H9 (cell line): ENCODE measurements at regions not wholly inside any gene's neighbourhood (a gene's known extent, or its start where the extent isn't known, plus 50 kb on each side); places are given as distances from the start of the nearest gene placed in this dataset.

Experiments used
- DNase-seq: peaks from one replicate; pipeline ENCODE4 v3.0.0-alpha.2; 2017
- H2AFZ ChIP-seq: one replicate; pipeline ENCODE4 v1.6.1; 2013; ENCODE audit warnings: mild to moderate bottlenecking, low read length, control low read depth, moderate library complexity
- H2AK5ac ChIP-seq: 2 replicates; pipeline ENCODE4 v1.6.1; 2013; ENCODE audit warnings: low read length, control low read depth, mixed read lengths; ENCODE audit not compliant: insufficient read length
- H2BK120ac ChIP-seq: one replicate; pipeline ENCODE4 v1.6.1; 2013; ENCODE audit warnings: low read depth, mild to moderate bottlenecking, low read length, control low read depth, inconsistent platforms; ENCODE audit not compliant: poor library complexity, severe bottlenecking
- H2BK12ac ChIP-seq: 2 replicates; pipeline ENCODE4 v1.6.1; 2013; ENCODE audit warnings: low read length, control low read depth, mixed read lengths, low read depth; ENCODE audit not compliant: insufficient read length
- H2BK15ac ChIP-seq: 2 replicates; pipeline ENCODE4 v1.6.1; 2013; ENCODE audit warnings: low read depth, low read length, control low read depth
- H2BK20ac ChIP-seq: one replicate; pipeline ENCODE4 v1.6.1; 2013; ENCODE audit warnings: low read depth, mild to moderate bottlenecking, low read length, control low read depth, inconsistent platforms; ENCODE audit not compliant: poor library complexity, severe bottlenecking
- H2BK5ac ChIP-seq: 2 replicates; pipeline ENCODE4 v1.6.1; 2013; ENCODE audit warnings: low read length, control low read depth, mixed read lengths; ENCODE audit not compliant: insufficient read length
- H3K14ac ChIP-seq: 2 replicates; pipeline ENCODE4 v1.6.1; 2013; ENCODE audit warnings: low read length, control low read depth; ENCODE audit not compliant: insufficient read depth
- H3K18ac ChIP-seq: 2 replicates; pipeline ENCODE4 v1.6.1; 2013; ENCODE audit warnings: low read depth, mild to moderate bottlenecking, mixed read lengths, low read length, control low read depth; ENCODE audit not compliant: insufficient read length
- H3K23ac ChIP-seq: 2 replicates; pipeline ENCODE4 v1.6.1; 2013; ENCODE audit warnings: low read length, control low read depth, mixed read lengths, low read depth; ENCODE audit not compliant: insufficient read length
- H3K23me2 ChIP-seq: 2 replicates; pipeline ENCODE4 v1.6.1; 2013; ENCODE audit warnings: low read depth, mild to moderate bottlenecking, mixed read lengths, low read length, control low read depth; ENCODE audit not compliant: insufficient read length, poor library complexity, severe bottlenecking
- H3K27ac ChIP-seq: 2 replicates; pipeline ENCODE4 v1.5.1; 2013; ENCODE audit warnings: low read length, control low read depth, mixed read lengths, low read depth; ENCODE audit not compliant: insufficient read length
- H3K27me3 ChIP-seq: 2 replicates; pipeline ENCODE4 v1.6.1; 2013; ENCODE audit warnings: low read length, control low read depth, inconsistent platforms; ENCODE audit not compliant: insufficient read depth
- H3K4ac ChIP-seq: 2 replicates; pipeline ENCODE4 v1.6.1; 2013; ENCODE audit warnings: low read depth, mild to moderate bottlenecking, control low read depth, inconsistent platforms, low read length, moderate library complexity
- H3K4me1 ChIP-seq: 2 replicates; pipeline ENCODE4 v1.6.1; 2013; ENCODE audit warnings: low read length, control low read depth, inconsistent platforms; ENCODE audit not compliant: insufficient read depth
- H3K4me2 ChIP-seq: 2 replicates; pipeline ENCODE4 v1.6.1; 2013; ENCODE audit warnings: low read length, control low read depth, mixed read lengths; ENCODE audit not compliant: insufficient read length, insufficient read depth
- H3K56ac ChIP-seq: 2 replicates; pipeline ENCODE4 v1.6.1; 2013; ENCODE audit warnings: low read depth, mild to moderate bottlenecking, mixed read lengths, low read length, control low read depth; ENCODE audit not compliant: insufficient read length
- H3K79me1 ChIP-seq: 2 replicates; pipeline ENCODE4 v1.6.1; 2013; ENCODE audit warnings: low read depth, mild to moderate bottlenecking, moderate library complexity, low read length, control low read depth, inconsistent platforms; ENCODE audit not compliant: insufficient read depth, poor library complexity, severe bottlenecking
- H3K79me2 ChIP-seq: 2 replicates; pipeline ENCODE4 v1.6.1; 2013; ENCODE audit warnings: low read length, control low read depth, inconsistent platforms; ENCODE audit not compliant: insufficient read depth
- H3K9ac ChIP-seq: 2 replicates; pipeline ENCODE4 v1.6.1; 2013; ENCODE audit warnings: low read length, control low read depth, mixed read lengths; ENCODE audit not compliant: insufficient read length; ENCODE audit errors: extremely low read depth
- H3K9me3 ChIP-seq: one replicate; pipeline ENCODE4 v1.6.1; 2013; ENCODE audit warnings: low read depth, low read length, inconsistent platforms; ENCODE audit not compliant: control insufficient read depth
- H3T11ph ChIP-seq: one replicate; pipeline ENCODE4 v1.6.1; 2013; ENCODE audit warnings: mild to moderate bottlenecking, low read length, control low read depth, inconsistent platforms
- H4K20me1 ChIP-seq: one replicate; pipeline ENCODE4 v1.6.1; 2013; ENCODE audit not compliant: control insufficient read depth, insufficient read length, insufficient read depth
- H4K5ac ChIP-seq: 2 replicates; pipeline ENCODE4 v1.6.1; 2013; ENCODE audit warnings: low read depth, mild to moderate bottlenecking, mixed read lengths, low read length, control low read depth; ENCODE audit not compliant: insufficient read length
- H4K8ac ChIP-seq: replicated peaks from 2 replicates; pipeline ENCODE4 v1.6.1; 2013; ENCODE audit warnings: low read length, control low read depth, mixed read lengths, low read depth; ENCODE audit not compliant: insufficient read length
- H4K91ac ChIP-seq: 2 replicates; pipeline ENCODE4 v1.6.1; 2013; ENCODE audit warnings: low read depth, mild to moderate bottlenecking, moderate library complexity, mixed read lengths, low read length, control low read depth; ENCODE audit not compliant: insufficient read length
- H3K27ac Mint-ChIP-seq, 3 experiments: 2 replicates in 2 of 3; 3 replicates in 1 of 3; pipeline ENCODE4 v1.8.0; 2020 to 2021; ENCODE audit warnings: mixed read lengths in 3 of 3, mild to moderate bottlenecking in 1 of 3, moderate library complexity in 1 of 3
- H3K27me3 Mint-ChIP-seq: 2 replicates; pipeline ENCODE4 v1.8.0; 2021; ENCODE audit warnings: low read depth, mild to moderate bottlenecking, moderate library complexity, mixed read lengths
- H3K36me3 Mint-ChIP-seq, 3 experiments: 2 replicates in 2 of 3; 3 replicates in 1 of 3; pipeline ENCODE4 v1.8.0; 2020 to 2021; ENCODE audit warnings: low read depth in 3 of 3, mixed read lengths in 3 of 3; ENCODE audit not compliant: insufficient read depth in 1 of 3
- H3K4me1 Mint-ChIP-seq, 2 experiments: 2 replicates each; pipeline ENCODE4 v1.8.0; 2020; ENCODE audit warnings: mixed read lengths in 2 of 2
- H3K4me3 Mint-ChIP-seq, 2 experiments: 2 replicates in 1 of 2; 3 replicates in 1 of 2; pipeline ENCODE4 v1.8.0; 2020 to 2021; ENCODE audit warnings: mild to moderate bottlenecking in 2 of 2, mixed read lengths in 2 of 2, moderate library complexity in 1 of 2
- H3K9me3 Mint-ChIP-seq, 2 experiments: 2 replicates in 1 of 2; 3 replicates in 1 of 2; pipeline ENCODE4 v1.8.0; 2020; ENCODE audit warnings: mild to moderate bottlenecking in 2 of 2, mixed read lengths in 2 of 2, moderate library complexity in 1 of 2
- CTCF ChIP-seq: fragments of 200-600 bp; sonication (generic); conservative IDR thresholded peaks from 3 replicates; pipeline ENCODE4 v1.8.0; 2021; ENCODE audit warnings: antibody characterized with exemption, mild to moderate bottlenecking
- WGBS: extraction: QIAGEN DNeasy Blood & Tissue Kit; methylation state at CpG from one replicate; pipeline ENCODE4 v1.1.7; 2013; ENCODE audit warnings: missing lambda C conversion rate, low lambda C conversion rate, mixed read lengths; ENCODE audit not compliant: insufficient read length; ENCODE audit errors: extremely low coverage; 5-methylcytosine and 5-hydroxymethylcytosine counted together

GRCh38 chr11:103832762-103833161 lies 203.7 kb upstream of the DDI1 start:
- Histone ChIP-seq H3K4ac (no peak overlapping the region), H3K9ac (no peak overlapping the region), H4K5ac (no peak overlapping the region), H3K4me2 (no peak overlapping the region), H3K9me3 (no peaks in the 10 kb centered on the region), H3K23me2 (no peaks in the 10 kb centered on the region), H3K23ac (no peak overlapping the region), H4K8ac (no peak overlapping the region), H2AK5ac (no peak overlapping the region), H3K79me2 (no peaks in the 10 kb centered on the region), H2BK120ac (no peak overlapping the region), H2AFZ (no peak overlapping the region), H4K20me1 (no peaks in the 10 kb centered on the region), H3K27ac (no peak overlapping the region), H3K79me1 (no peaks in the 10 kb centered on the region), H2BK15ac (no peak overlapping the region), H2BK5ac (no peak overlapping the region), H3K14ac (no peak overlapping the region), H2BK20ac (no peak overlapping the region), H3K18ac (no peak overlapping the region), H2BK12ac (no peak overlapping the region), H3K4me1 (no peaks in the 10 kb centered on the region), H3K56ac (no peak overlapping the region), H3K27me3 (no peaks in the 10 kb centered on the region), H3T11ph (no peak overlapping the region), H4K91ac (no peak overlapping the region)
- Mint-ChIP-seq H3K4me3 (no peak overlapping the region), H3K9me3 (peaks cover 16 to 26% of the 10 kb centered on the region in 2 experiments; a peak in 4 of 5 replicates), H3K36me3 (peaks cover 0 to 14% (median 5%) of the 10 kb centered on the region in 3 experiments; a peak in 2 of 7 replicates), H3K4me1 (no peaks in the 10 kb centered on the region), H3K27ac (no peak overlapping the region), H3K27me3 (no peaks in the 10 kb centered on the region)
- WGBS, result no CpG with 5 or more reads among the region's 3 CpGs
- no peak for DNase-seq
- no peak for TF ChIP-seq CTCF
